ENCODE measurements at regions not wholly inside any gene's neighbourhood (a gene's known extent, or its start where the extent isn't known, plus 50 kb on each side); places are given as distances from the start of the nearest gene placed in this dataset.

DNA sequence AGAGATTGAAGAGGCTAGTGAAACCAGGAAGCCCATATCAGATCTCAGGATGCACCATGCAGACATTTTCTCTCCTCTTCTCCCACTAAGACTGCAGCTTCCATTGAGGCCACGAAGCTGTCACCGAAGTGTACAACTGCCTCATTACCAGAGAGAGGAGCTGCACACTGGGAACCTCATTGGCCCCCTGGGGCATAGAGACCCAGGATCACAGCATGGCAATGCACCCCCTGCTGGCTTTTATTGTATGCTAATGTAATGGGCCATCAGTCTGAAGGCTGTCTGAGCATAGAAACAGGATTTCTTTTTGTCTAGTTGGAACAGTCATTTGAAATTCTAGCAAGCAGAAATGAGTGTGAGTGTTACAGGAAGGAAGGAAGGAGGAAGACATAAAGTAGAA, 861.6 kb upstream of the CELF4 start:
- Histone ChIP-seq H3K79me2 (ENCODE audit: insufficient read depth, low read depth) (no peaks in the 10 kb centered on the region), H2AFZ (ENCODE audit: low read depth) (no peak overlapping the region), H3K36me3 (ENCODE audit: insufficient read depth) (no peaks in the 10 kb centered on the region), H4K20me1 (ENCODE audit: insufficient read depth) (no peaks in the 10 kb centered on the region), H3K4me2 (no peak overlapping the region), H3K27ac (no peak overlapping the region), H3K9ac (no peak overlapping the region), H3K4me1 (ENCODE audit: low read depth, poor library complexity, severe bottlenecking) (no peaks in the 10 kb centered on the region), H3K27me3 (ENCODE audit: insufficient read depth, low read depth) (no peaks in the 10 kb centered on the region), H3K4me3 (IDR thresholded peaks at IDR 0.05; ENCODE audit: insufficient read depth, low read depth, low read length) (no peak overlapping the region)
- TF ChIP-seq, protein P1, sequence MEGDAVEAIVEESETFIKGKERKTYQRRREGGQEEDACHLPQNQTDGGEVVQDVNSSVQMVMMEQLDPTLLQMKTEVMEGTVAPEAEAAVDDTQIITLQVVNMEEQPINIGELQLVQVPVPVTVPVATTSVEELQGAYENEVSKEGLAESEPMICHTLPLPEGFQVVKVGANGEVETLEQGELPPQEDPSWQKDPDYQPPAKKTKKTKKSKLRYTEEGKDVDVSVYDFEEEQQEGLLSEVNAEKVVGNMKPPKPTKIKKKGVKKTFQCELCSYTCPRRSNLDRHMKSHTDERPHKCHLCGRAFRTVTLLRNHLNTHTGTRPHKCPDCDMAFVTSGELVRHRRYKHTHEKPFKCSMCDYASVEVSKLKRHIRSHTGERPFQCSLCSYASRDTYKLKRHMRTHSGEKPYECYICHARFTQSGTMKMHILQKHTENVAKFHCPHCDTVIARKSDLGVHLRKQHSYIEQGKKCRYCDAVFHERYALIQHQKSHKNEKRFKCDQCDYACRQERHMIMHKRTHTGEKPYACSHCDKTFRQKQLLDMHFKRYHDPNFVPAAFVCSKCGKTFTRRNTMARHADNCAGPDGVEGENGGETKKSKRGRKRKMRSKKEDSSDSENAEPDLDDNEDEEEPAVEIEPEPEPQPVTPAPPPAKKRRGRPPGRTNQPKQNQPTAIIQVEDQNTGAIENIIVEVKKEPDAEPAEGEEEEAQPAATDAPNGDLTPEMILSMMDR (conservative IDR thresholded peaks at IDR 0.05; ENCODE audit: low read depth, low read length) = no peak

DNA sequence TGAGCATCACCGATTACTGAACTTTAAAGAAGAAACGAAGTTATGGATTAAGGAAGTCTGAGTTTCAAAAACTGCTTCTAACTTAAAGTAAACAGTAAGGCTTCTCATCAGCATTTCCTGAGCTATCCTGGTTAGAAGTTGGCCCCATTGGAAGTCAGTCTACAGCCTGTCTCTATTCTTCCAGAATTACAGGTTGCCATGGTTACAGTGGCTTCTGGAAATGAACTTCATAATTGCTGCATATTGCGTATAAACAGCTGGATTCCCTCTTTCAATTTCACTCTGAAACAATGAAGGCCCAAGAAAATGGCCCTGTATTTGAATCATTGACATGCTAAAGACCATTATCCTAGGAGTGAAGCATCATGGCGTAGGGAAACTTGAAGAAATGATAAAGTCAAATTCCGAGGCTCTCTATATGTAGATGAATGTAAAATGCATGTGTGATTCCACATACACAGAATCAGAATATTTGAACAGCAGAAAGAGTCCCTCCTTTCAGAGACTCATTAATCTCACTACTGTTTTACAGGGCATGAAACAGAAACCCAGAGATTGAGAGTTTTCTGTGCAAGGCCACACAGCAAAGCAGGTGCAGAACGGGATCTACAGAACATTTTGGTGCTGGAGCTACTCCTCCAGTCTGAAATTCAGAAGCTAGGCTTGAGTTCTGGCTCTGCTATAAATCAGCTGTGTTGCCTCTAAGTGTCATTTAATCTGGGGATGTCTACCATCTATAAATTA, 856.4 kb upstream of the CELF4 start:
- H3K4me1 ChIP-seq (ENCODE audit: low read depth, poor library complexity, severe bottlenecking) = no peaks in the 10 kb centered on the region
- H3K4me2 ChIP-seq = no peak overlapping the region
- TF ChIP-seq, protein P1 (conservative IDR thresholded peaks at IDR 0.05; ENCODE audit: low read depth, low read length) = no peak
- H3K36me3 ChIP-seq (ENCODE audit: insufficient read depth) = no peaks in the 10 kb centered on the region
- no peaks in the 10 kb centered on the region for H3K79me2 ChIP-seq (ENCODE audit: insufficient read depth, low read depth)
- no peak overlapping the region for H3K27ac ChIP-seq
- H4K20me1 ChIP-seq (ENCODE audit: insufficient read depth) = no peaks in the 10 kb centered on the region
- H3K9ac ChIP-seq = no peak overlapping the region
- no peak overlapping the region for H2AFZ ChIP-seq (ENCODE audit: low read depth)
- H3K4me3 ChIP-seq (IDR thresholded peaks at IDR 0.05; ENCODE audit: insufficient read depth, low read depth, low read length) = no peak overlapping the region
- no peaks in the 10 kb centered on the region for H3K27me3 ChIP-seq (ENCODE audit: insufficient read depth, low read depth)

DNA sequence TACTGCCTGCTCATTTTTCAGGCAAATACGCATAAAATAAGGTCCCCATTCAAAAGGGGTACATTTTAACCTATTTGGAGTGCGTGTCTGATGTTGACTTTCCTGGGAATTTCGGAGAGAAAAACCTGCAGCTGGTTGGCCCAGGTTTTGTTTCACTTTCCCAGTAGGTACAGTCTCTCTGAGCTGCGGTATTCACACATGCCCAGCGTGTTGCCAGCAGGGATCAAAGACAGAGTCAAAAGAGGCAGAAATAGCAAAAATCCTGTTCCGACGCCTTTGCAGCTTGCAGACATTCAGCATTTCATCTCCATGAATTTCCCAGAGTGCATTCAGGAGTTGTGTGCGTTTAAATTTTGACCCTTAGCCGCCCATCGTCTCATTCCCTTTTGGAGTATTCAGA, 855.4 kb upstream of the CELF4 start:
- Histone ChIP-seq H3K27ac (no peak overlapping the region), H3K4me1 (ENCODE audit: low read depth, poor library complexity, severe bottlenecking) (no peaks in the 10 kb centered on the region), H3K9ac (no peak overlapping the region), H2AFZ (ENCODE audit: low read depth) (no peak overlapping the region), H3K27me3 (ENCODE audit: insufficient read depth, low read depth) (no peaks in the 10 kb centered on the region), H3K79me2 (ENCODE audit: insufficient read depth, low read depth) (no peaks in the 10 kb centered on the region), H3K4me3 (IDR thresholded peaks at IDR 0.05; ENCODE audit: insufficient read depth, low read depth, low read length) (no peak overlapping the region), H3K4me2 (no peak overlapping the region), H4K20me1 (ENCODE audit: insufficient read depth) (no peaks in the 10 kb centered on the region), H3K36me3 (ENCODE audit: insufficient read depth) (no peaks in the 10 kb centered on the region)
- TF ChIP-seq, protein P1 (conservative IDR thresholded peaks at IDR 0.05; ENCODE audit: low read depth, low read length) = no peak

DNA sequence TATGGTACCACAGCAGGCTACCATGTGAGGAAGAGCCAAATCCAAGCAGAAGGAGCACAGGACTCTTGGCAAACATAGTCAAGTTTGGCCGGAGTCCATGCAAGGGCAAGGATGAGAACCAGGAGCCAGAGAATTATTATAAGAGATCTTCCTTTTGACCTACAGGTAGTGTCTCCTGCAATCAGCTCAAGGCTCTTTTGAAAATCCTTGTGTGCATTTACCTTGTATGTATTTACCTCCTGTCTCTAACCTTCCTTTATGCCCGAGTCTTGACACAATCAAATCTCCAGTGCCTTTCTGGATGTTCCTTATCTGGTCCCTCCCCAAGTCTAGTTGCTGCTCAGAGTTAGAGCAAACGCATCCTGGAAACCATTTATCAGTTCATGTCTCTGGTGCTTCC, 855.0 kb upstream of the CELF4 start:
- H3K4me1 ChIP-seq (ENCODE audit: low read depth, poor library complexity, severe bottlenecking) = no peaks in the 10 kb centered on the region
- no peak overlapping the region for H3K4me2 ChIP-seq
- H3K9ac ChIP-seq = no peak overlapping the region
- no peaks in the 10 kb centered on the region for H3K27me3 ChIP-seq (ENCODE audit: insufficient read depth, low read depth)
- no peak overlapping the region for H3K4me3 ChIP-seq (IDR thresholded peaks at IDR 0.05; ENCODE audit: insufficient read depth, low read depth, low read length)
- no peaks in the 10 kb centered on the region for H3K36me3 ChIP-seq (ENCODE audit: insufficient read depth)
- H3K79me2 ChIP-seq (ENCODE audit: insufficient read depth, low read depth) = no peaks in the 10 kb centered on the region
- no peaks in the 10 kb centered on the region for H4K20me1 ChIP-seq (ENCODE audit: insufficient read depth)
- no peak overlapping the region for H3K27ac ChIP-seq
- TF ChIP-seq, protein P1 (conservative IDR thresholded peaks at IDR 0.05; ENCODE audit: low read depth, low read length) = no peak
- H2AFZ ChIP-seq (ENCODE audit: low read depth) = no peak overlapping the region
